ENCODE measurements at regions not wholly inside any gene's neighbourhood (a gene's known extent, or its start where the extent isn't known, plus 50 kb on each side); places are given as distances from the start of the nearest gene placed in this dataset.
"Not testable (repeated sequence)": the region's sequence is repeated elsewhere in the genome, so short reads cannot be mapped to it uniquely, and the experiment has no call there.

DNA sequence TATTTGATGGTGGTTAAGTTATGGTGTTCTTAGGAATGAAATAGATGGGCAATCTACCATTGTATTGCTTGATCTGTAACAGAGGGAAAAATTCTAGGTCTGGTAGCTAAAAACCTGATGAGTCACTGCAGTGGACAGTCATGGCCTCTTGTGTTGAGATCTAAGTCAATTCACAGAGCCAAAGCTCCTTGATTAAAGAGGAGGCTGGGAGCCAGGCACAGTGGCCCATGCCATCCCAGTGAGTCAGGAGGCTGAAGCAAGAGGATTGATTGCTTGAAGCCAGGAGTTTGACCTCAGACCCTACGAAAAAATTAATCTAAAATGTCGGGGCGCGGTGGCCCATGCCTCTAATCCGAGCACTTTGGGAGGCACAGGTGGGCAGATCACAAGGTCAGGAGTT is 67.1 kb upstream of the KPNA3 start:
- peak; percentile 87 for DNase-seq (ENCODE audit: low read depth)
- no peak overlapping the region for H3K4me3 ChIP-seq (replicated peaks; ENCODE audit: low read depth, low read length)
- TF ChIP-seq, protein P1, sequence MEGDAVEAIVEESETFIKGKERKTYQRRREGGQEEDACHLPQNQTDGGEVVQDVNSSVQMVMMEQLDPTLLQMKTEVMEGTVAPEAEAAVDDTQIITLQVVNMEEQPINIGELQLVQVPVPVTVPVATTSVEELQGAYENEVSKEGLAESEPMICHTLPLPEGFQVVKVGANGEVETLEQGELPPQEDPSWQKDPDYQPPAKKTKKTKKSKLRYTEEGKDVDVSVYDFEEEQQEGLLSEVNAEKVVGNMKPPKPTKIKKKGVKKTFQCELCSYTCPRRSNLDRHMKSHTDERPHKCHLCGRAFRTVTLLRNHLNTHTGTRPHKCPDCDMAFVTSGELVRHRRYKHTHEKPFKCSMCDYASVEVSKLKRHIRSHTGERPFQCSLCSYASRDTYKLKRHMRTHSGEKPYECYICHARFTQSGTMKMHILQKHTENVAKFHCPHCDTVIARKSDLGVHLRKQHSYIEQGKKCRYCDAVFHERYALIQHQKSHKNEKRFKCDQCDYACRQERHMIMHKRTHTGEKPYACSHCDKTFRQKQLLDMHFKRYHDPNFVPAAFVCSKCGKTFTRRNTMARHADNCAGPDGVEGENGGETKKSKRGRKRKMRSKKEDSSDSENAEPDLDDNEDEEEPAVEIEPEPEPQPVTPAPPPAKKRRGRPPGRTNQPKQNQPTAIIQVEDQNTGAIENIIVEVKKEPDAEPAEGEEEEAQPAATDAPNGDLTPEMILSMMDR (IDR thresholded peaks at IDR 0.05; ENCODE audit: low read length, missing control alignments) = no peak

DNA sequence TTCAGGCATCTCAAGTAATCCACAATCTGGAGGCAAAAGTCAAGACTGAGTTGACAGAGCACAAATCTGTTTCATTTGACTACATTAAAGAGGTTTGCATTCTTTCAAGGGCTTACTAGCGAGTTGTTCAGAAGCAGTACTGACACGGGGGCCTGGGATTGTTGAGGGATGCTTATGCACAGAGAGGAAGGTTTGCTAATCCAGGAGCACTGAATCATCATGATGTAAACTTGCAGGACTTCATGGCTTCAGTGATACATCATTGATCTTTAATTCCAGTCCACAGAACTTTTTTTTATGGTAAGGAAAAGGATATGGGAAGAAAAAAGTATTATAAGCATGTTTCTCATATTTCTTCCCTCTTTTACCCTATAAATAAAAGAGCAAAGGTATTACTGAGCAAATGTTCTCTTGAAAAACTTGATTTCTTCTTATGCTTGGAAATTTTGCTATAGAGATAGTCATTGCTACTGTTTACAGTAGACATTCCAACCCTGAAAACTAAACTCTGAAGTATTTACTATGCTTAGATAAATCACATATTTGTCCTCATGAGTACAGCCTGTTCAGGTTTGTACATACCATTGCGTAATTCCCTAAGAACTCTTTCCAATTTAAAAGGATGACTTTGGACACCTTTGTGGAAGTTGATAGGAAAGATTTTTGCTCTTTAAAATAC is 65.8 kb upstream of the KPNA3 start:
- H3K4me3 ChIP-seq (replicated peaks; ENCODE audit: low read depth, low read length) = no peak overlapping the region
- TF ChIP-seq, protein P1 (IDR thresholded peaks at IDR 0.05; ENCODE audit: low read length, missing control alignments) = no peak

DNA sequence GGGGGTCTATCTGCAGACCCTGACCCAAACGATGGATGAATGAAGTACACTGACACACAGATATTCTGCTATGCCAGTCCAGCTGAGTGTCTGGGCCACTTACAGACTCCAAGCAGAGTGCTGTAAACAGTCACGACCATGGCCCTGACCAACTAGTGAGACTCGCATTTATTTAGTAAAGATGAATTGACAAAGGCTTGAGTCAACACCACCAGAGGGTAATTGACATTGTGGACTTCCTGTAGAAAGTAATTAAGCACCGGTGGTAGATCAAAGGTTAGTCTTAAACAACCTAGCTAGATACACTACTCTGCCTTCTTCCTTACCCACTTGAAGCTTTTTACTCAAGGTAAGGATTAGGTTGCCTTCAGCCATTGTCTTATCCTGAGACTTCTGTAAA is 63.4 kb upstream of the KPNA3 start:
- no peak overlapping the region for H3K4me3 ChIP-seq (replicated peaks; ENCODE audit: low read depth, low read length)
- DNase-seq (ENCODE audit: low read depth) = no peak
- TF ChIP-seq, protein P1 (IDR thresholded peaks at IDR 0.05; ENCODE audit: low read length, missing control alignments) = no peak

More for the DNA sequence above, 65.8 kb upstream of the KPNA3 start:
- peak; percentile 94 for DNase-seq (ENCODE audit: low read depth)

DNA sequence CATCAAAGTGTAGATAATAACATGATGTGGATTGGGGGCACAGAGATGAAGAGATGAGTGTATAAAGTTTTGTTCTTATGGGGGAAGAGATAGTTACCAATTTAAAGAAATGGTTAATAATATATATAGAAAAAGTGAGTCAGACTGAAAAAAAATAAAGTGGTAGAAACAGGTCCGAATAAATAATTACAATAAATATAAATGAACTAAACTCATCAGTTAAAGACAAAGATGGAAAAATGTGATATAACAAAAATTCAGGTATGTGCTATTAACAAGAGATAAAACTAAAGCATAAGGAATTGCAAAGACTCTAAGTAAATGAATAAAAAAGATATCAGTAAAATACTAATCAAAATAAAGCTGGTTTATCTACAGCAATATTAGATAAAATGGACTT is 61.1 kb upstream of the KPNA3 start:
- no peak overlapping the region for H3K4me3 ChIP-seq (replicated peaks; ENCODE audit: low read depth, low read length)
- TF ChIP-seq, protein P1 (IDR thresholded peaks at IDR 0.05; ENCODE audit: low read length, missing control alignments) = no peak
- no peak for DNase-seq (ENCODE audit: low read depth)

DNA sequence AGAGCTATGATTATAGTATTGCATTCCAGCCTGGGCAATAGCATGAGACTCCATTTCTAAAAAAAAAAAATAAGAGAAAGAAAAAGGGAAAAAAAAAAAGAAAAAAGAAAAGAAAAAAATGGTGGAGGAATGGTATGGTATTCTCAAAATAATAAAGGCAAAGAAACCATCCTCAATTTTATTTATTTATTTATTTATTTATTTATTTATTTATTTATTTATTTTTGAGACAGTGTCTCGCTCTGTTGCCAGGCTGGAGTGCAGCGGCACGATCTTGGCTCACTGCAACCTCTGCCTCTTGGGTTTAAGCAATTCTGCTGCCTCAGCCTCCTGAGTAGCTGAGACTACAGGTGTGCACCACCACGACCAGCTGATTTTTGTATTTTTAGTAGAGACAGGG is 60.0 kb upstream of the KPNA3 start:
- DNase-seq (ENCODE audit: low read depth); H3K4me3 ChIP-seq (replicated peaks; ENCODE audit: low read depth, low read length): not testable (repeated sequence)

DNA sequence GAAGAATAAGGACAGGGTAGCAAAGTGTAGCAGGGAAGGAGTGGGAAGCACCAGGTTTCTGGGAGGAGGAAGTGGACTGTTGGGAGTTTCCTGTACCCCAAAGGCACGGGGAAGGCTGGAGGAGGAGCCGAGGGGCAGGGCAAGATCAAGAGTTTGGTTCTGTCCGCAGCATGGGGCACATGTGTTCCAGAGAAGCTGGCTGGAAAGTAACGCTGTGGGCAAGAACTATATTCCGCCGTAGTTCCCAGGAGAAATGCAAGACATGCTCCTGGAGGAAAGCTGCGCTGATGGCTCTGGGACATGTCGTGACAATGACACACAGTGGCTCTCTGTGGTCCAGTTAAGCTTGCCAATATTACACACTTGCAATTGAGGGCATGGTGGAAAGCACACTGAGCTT is 51.7 kb upstream of the KPNA3 start:
- H3K4me3 ChIP-seq (replicated peaks; ENCODE audit: low read depth, low read length) = no peak overlapping the region
- DNase-seq (ENCODE audit: low read depth) = no peak
- TF ChIP-seq, protein P1 (IDR thresholded peaks at IDR 0.05; ENCODE audit: low read length, missing control alignments) = no peak

Data from fibroblast of pulmonary artery (primary cell).